NCI-H2227 treated with DMSO at 0.1 percent for 48 hours (cell line): ENCODE measurements at regions not wholly inside any gene's neighbourhood (a gene's known extent, or its start where the extent isn't known, plus 50 kb on each side); places are given as distances from the start of the nearest gene placed in this dataset.
"Not testable (repeated sequence)": the region's sequence is repeated elsewhere in the genome, so short reads cannot be mapped to it uniquely, and the experiment has no call there.

Experiments
- DNase-seq: peaks from one replicate; lab custom pipeline; 2025; lab: John Stamatoyannopoulos, UW

DNA sequence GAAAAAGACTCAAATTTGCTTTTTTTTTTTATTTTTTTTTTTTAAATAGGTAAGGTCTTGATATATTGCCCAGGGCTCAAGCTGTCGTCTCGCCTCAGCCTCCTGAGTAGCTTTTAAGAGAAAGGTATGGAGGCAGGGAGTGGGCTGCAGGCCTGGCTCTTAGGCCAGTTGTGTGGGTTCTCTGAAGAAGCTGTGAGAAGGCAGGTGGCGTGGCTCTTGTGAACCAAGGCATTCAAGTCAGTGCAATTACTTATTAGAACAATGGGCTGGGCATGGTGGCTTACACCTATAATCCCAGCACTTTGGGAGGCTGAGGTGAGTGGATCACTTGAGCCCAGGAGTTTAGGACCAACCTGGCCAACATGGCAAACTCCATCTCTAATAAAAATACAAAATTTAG, 244.0 kb upstream of the SFRP2 start:
- no peak for DNase-seq

GRCh38 chr4:154030746-154031145, 241.9 kb upstream of the SFRP2 start:
- DNase-seq: no peak

DNA sequence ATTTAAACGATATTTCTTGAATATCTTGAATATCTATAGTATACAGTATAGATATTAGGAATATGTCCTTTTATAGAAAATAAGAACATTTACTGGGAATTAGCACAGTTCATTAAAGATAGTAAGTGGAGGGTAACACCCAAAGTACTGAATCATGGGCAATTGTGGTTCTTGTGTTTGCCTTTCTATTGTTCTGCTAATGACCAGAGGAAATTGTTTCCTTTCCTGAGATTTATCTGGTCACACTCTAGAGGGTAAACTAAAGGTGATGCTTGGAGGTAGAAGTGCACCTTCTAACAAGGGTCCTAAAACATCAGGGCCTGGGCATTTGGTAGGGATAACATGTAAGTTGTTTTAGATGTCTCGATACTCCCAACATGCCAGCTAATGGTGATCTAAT, 241.3 kb upstream of the SFRP2 start:
- DNase-seq: no peak

DNA sequence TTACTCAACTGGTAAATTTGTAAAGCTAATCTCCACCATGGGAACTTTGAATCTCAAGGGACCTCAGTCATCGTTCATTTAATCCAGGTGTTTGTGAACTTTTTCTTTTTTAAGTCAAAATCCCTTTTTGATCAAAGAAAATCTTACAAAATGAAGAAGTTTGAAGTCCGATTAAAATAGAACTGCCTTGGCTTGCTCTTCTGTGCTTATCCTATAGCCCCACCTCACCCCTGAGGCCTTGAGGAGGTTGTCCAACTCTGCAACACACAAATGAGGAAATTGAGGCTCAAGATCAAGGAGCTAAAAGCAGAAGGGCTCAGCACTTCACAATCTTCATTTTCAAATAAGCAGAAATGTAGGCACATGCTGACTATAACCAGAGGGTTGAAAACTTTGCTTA, 240.3 kb upstream of the SFRP2 start:
- DNase-seq: no peak

DNA sequence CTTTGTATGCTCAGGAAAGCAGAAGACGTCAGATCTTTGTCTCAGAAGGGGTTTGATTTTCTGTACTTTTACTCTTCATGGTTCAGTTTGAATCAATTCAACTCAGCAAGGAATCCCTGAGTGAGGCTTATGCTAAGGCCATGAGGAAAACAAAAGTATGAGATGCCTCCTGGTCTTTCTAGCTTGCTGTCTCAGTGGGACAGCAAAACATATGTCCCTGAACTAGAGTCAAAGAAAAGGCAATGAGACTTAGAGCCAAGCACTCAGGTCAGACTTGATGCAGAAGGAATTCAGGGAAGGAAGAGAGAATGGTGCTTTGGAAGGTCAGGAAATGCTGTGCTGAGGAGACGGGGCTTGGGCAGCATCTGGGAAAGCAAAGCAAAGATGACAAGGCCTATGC, 236.2 kb upstream of the SFRP2 start:
- no peak for DNase-seq

- no peak for DNase-seq
These were observed 235.3 kb upstream of the SFRP2 start for GRCh38 chr4:154024097-154024694.

DNA sequence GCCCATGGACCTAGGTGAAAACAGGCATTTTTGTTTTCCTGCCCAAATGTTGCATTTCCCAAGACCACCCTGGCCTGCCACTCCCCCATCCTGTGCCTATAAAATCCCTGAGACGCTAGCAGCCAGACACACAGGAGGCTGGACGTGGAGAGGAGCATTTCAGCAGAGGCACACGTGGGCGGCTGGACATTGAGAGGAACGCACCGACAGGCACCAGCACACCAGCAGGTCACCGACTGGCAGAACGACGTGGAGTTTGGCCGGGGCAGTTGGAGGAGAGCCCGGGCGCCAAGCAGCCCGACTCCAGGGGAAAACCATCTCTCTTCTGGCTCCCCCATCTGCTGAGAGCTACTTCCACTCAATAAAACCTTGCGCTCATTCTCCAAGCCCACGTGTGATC, 234.8 kb upstream of the SFRP2 start:
- DNase-seq: not testable (repeated sequence)

DNA sequence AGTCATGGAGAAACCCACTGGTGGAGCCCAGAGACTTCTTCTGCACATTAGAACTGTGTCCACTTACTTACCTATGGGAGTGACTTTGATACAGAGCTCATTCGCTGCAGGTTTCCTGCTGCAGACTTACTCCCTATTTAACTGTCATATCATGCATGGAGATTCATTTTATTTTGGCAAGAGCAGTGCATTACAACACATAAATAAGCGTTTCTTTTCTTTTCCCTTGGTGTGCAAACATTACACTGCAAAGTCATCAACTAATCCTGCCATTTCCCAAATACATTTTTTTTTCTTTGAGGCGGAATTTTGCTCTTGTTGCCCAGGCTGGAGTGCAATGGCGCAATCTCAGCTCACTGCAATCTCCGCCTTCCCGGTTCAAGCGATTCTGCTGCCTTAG, 230.9 kb upstream of the SFRP2 start:
- no peak for DNase-seq

GRCh38 chr4:154018659-154019058, 229.8 kb upstream of the SFRP2 start:
- no peak for DNase-seq

- no peak for DNase-seq
These were observed 226.7 kb upstream of the SFRP2 start for GRCh38 chr4:154015578-154015977.

GRCh38 chr4:154014407-154015321, 225.8 kb upstream of the SFRP2 start:
- no peak for DNase-seq

- no peak for DNase-seq
These were observed 224.7 kb upstream of the SFRP2 start for GRCh38 chr4:154013576-154013975.

- DNase-seq: no peak
These were observed 221.5 kb upstream of the SFRP2 start for GRCh38 chr4:154010371-154010770.

GRCh38 chr4:154009788-154010187, 220.9 kb upstream of the SFRP2 start:
- DNase-seq: no peak

GRCh38 chr4:154009191-154009590, 220.3 kb upstream of the SFRP2 start:
- no peak for DNase-seq

DNA sequence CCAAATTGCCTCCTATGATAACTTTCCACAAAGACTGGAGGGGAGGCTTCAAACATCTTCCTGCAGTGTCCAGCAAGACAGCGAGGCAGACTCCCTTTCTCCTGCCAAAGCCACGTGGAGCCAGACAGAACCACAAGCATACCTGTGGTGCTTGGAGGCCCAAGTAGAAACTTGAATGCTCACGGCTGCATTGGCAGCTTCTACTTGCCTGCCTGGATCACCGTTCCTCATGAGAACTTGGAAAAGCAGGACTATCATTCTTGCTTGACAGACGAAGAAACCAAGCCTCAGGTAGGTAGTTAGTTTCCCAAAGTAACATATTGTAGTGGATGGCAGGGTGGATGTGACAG, 216.3 kb upstream of the SFRP2 start:
- no peak for DNase-seq

- no peak for DNase-seq
These were observed 215.8 kb upstream of the SFRP2 start for GRCh38 chr4:154004507-154005170.

DNA sequence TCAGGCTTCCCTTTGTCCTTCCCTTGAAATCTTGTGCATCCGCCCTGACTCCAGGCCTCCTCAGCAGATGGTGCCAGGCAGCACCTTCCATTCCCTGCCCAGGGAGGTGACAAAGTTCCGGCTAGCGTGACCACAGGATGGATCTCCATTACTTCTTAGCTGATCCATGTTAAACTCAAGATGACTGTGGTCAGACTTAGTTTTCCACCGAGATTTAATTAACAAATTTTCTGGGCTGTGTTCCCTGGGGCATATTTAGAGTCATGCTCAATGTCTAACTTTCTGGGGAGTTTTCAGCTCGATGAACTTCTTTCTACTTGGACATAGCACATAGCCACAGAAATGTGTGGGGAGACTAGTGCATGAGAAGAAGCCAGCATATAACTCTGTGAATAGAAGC, 215.1 kb upstream of the SFRP2 start:
- no peak for DNase-seq

DNA sequence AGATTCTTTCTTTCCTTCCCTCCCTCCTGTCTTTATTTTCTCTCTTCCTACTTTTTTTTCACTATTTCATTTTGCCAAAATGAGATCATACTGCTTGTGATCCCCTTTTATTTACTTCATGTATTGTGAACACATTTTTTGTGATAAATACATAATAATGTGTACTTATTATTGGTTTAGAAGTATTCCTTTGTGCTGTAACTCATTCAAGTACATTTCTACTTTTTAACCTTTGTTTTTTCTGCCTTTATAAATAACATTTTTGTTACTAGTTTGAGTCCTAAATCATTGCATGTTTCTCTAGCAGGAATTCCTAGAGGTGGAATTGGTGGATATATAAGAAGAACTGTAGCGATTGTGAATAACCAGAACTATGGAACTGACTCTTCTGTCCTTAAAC, 214.5 kb upstream of the SFRP2 start:
- DNase-seq: no peak

DNA sequence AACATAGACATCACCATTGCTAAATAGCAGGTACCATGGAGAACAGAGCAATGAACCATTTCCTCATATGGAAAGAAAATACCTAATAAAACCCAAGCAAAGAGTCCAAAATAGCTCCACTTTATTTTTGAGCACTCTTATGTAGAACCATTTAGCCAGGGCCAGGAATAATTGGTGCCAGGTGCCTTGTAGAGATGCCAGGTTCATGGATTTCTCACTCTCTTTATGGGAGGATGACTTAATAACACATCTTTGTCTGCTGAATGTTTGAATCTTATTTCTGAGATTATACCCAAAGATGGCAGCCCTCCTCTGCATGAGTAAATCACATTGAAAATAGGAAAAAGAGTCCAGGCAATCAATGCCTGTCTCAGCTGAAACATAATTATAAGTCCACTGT, 212.3 kb upstream of the SFRP2 start:
- DNase-seq: no peak

DNA sequence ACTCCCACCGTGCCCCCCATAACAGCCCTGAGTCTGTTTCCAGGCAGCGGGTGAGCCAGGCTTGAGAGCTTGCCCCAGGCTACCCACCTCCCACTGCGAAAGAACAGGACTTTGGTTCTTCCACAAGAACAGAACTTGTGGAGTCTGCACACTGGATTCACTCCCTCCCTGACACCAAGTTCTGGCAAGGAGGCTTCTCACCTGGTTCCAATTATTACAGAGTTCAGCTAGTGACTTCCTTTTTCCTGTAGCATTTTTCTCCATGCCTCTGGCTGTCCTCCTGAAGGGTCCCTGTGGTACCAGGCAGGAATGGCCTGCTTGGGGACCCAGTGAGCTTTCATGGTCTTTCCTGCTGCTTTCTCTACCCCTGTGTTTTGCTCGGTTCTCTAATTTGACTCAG, 208.6 kb upstream of the SFRP2 start:
- DNase-seq: no peak

- no peak for DNase-seq
These were observed 200.6 kb upstream of the SFRP2 start for GRCh38 chr4:153989505-153989904.
